ENCODE measurements at regions not wholly inside any gene's neighbourhood (a gene's known extent, or its start where the extent isn't known, plus 50 kb on each side); places are given as distances from the start of the nearest gene placed in this dataset.

DNA sequence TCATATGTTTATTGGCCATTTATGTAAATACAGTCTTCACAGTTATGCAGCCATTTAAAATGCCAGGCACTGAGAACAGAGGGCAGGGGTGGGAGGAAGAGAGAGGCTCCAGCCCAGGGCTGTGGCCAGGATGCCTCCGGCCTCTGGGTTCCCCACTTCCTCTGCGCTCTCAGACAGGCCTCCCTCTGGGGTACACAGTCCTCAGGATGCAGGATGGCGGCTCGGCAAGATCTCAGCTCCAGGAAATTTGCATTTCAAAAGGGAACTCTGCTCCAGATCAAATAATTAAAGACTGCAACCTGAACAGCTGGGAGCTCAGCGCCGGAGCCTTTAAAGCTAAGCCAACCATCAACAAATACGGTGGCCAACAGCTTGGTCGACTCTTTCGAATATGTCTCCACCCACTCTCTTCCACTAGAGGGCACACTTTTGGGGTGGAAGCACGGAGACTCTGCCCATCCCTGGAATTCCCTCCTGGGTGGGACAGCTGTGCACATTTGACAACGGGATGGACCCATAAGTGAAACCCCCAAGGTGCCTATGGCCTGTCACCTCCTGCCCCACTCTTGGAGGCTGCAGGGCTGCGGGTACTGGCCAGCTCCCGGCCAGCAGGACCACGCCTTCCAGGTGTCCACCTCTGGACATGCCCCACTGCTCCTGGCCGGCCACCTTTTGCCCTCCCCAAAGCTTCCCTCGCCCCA, 1044.7 kb downstream of the BRD1 start:
- peak; percentile 75 for TF ChIP-seq CTCF (IDR thresholded peaks at IDR 0.05; ENCODE audit: low read depth, low read length, poor library complexity, severe bottlenecking)
- no peak for TF ChIP-seq EZH2phosphoT487 (IDR thresholded peaks at IDR 0.05; ENCODE audit: borderline replicate concordance, low read length)
